NCI-H748 (cell line): ENCODE measurements at regions not wholly inside any gene's neighbourhood (a gene's known extent, or its start where the extent isn't known, plus 50 kb on each side); places are given as distances from the start of the nearest gene placed in this dataset.

ENCODE experiments used
- DNase-seq: peaks from one replicate; lab custom pipeline; 2025; ENCODE audit not compliant: unreplicated experiment; lab: John Stamatoyannopoulos, UW

- DNase-seq: no peak
These were observed 75.1 kb upstream of the ZBED5 start for GRCh38 chr11:10932976-10933375.

DNA sequence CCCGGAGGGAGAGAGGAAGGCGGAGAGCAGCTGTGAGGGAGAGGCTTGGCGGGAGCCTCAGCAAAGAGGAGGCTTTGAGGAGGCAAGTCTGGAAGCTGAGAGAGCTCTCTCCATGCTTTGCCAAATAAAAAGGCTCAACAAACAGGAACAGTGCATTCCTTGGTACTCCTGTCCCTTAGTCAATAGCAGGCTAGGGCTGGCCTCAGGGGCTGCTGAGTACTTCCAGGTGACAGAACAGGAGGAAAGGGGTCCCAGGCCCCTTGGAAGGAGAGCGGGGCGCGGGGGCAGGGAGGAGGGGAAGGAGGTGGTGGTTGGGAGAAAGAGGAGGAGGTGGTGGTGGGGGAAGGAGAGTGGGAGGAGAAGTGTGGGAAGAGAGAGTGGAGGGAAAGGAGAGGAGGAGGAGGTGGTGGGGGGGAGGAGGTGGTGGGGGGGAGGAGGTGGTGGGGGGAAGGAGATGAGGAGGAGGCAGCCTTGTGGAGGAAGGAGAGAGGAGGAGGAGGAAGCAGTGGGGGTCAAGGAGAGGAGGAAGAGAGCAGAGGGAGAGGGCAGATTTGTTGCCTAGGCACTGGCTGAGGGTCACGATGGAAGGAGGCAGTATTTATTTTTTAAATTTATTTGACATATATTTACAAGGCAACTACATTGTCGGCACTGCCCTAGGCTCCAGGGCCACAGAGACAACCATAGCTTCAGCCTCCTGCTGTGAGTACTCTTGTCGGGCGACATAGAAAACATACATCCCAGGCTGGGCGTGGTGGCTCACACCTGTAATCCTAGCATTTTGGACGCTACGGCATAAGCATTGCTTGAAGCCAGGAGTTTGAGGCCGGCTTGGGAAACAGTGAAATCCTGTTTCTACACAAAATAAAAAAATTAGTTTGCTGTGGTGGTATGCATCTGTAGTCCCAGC lies 74.2 kb upstream of the ZBED5 start:
- DNase-seq: peak; percentile 77

- DNase-seq: peak; percentile 90
These were observed 73.3 kb upstream of the ZBED5 start for GRCh38 chr11:10930972-10931760.

- peak; percentile 77 for DNase-seq
These were observed 72.5 kb upstream of the ZBED5 start for GRCh38 chr11:10930224-10930971.

DNA sequence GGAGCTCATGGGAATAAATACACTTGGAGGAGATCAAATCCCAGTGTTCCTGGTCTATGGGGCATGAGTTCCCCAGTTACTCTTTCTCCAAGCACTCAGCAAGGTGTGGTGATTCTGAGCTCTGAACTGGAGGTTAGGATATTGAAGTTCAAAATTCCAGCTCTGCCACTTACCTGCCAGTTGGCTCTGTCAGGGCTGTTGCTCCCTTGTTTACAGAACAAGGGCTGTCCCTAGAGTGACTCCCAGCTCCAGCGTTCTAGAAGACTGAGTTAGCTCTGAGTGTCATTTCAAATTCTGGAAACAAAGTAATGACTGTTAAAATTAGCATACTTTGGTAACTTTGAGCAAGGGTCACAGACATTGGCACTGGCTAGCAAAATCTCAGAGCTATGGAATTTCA lies 69.7 kb upstream of the ZBED5 start:
- DNase-seq: no peak

DNA sequence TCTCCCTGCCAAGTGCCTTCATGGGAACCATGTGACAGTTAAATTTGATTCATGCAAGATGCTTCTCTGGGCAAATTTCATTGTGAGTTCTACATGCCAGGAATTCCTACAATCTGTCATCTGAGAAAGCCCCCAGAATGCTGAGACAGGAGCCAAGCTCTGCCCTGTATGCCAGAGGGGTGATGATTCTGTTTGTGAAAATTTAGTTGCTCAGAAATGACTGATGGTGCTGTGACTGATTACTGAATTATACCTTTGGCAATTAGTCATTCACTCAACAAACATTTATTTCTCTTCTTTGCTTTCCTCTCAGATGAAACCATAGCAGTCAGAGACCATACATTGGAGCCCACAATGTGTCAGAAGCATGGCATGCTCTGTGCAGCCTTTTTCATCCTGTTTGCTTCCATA lies 69.0 kb upstream of the ZBED5 start:
- no peak for DNase-seq

DNA sequence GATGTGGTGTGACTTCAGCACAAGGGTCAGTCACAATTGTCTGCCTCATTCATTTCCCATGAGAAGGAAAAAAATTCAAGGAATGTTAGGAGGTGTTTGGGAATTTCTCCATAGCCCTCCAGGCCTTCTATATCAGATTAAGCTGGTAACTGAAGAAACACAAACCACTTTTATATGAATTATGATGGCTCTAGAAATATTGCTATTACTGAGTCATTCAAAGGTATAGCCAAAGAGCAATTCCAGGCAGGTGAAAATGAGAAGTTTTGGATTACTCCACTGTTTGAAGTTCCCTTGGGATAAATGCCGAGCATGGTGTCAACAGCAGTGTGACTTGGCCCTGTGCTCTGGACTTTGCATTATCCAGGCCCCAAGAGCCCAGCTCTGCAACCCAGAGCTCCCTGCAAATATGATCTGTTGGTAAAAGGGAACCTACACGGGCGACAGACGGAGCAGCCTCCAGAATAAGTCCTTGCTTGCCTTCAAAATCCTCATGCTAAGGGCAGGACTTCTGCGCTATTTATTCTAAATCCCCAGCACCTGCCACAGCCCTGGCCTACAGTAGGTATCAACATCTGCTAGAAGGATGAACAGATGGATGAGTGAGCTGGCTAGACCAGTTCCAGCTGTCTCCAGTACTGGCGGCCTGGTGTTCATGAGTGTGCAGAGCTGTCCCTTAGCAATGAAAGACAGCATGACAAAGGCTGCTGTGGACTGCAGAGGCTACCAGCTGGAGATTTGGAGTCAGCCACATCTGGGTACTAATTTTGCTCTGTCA lies 67.5 kb upstream of the ZBED5 start:
- DNase-seq: peak; percentile 11

DNA sequence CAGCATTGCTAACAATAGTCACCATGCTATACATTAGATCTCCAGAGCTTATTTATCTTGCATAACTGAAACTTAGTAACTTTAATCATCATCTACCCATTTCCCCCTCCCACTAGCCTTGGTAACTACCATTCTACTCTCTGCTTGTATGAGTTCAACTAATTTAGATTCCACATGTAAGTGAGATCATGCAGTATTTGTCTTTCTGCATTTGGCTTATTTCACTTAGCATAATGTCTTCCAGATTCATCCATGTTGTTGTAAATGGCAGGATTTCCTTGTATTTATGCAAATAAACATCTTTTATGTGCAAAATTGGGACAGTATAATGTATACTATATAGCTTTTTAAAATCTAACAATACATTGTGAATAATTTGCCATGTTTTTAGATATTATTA lies 66.0 kb upstream of the ZBED5 start:
- DNase-seq: no peak

- DNase-seq: no peak
These were observed 65.0 kb upstream of the ZBED5 start for GRCh38 chr11:10922892-10923291.

- DNase-seq: no peak
These were observed 63.0 kb upstream of the ZBED5 start for GRCh38 chr11:10920875-10921274.

GRCh38 chr11:10920205-10920604 lies 62.4 kb upstream of the ZBED5 start:
- DNase-seq: no peak

DNA sequence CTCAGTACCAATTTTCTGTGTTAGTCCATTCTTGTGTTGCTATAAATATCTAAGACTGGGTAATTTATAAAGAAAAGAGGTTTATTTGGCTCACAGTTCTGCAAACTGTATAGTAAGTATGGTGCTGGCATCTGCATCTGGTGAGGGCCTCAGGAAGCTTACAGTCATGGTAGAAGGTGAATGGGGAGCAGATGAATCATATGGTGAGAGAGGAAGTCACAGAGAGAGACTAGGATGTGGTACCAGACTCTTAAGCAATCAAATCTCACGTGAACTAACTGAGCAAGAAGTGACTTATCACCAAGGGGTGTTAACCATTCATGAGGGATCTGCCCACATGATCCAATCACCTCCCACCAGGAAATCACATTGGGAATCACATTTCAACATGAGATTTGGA lies 60.8 kb upstream of the ZBED5 start:
- DNase-seq: no peak

DNA sequence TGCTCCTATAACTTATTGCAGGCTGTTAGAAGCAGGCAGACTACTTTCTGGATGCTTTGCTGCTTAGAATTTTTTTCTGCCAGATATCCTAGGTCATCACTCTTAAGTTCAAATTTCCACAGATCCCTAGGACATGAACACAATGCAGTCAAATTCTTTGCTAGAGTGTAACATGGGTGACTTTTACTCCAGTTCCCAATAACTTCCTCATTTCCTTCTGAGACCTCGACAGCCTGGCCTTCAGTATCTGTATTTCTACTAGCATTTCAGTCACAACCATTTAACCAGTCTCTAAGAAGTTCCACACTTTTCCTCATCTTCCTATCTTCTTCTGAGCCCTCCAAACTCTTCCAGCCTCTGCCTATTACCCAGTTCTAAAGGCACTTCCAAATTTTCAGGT lies 60.4 kb upstream of the ZBED5 start:
- DNase-seq: no peak

GRCh38 chr11:10917802-10918201 lies 59.9 kb upstream of the ZBED5 start:
- DNase-seq: no peak

GRCh38 chr11:10916665-10917064 lies 58.8 kb upstream of the ZBED5 start:
- no peak for DNase-seq

DNA sequence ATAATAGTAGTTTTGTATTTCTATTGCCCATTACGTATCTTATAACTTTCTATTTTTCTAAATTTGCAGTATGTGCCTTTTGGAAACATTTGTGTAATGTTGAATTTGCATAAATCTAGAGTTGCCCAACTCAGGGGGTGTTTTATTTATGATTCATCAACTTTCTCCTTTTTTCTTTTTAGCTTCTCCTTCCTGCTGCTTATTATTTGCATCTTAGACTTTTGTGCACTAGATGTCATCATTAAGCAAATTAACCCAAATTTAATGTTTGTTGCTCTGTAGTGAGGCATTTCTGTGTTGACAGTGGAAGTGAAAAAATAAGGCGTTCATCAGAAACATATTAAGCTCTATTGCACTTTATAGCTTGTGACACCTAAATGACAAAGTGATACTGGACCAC lies 56.2 kb upstream of the ZBED5 start:
- no peak for DNase-seq

DNA sequence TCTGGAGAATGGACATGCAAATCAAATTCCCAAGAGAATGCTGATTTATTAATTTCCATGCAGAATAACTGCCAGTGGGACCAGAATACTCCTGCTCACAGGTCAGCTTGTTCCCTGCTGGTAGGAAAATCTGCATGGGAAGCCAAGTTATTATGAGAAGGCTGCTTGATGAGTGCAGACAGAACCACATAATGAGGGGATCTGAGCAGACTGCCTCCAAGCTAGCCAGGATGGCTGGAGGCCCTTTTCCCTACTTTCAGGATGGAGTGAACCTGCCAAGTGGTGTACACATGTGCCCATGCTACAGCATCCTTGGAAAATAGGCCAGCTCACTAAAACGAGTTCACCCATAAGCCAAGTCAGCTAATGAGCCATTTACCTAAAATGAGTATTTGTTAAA lies 55.2 kb upstream of the ZBED5 start:
- no peak for DNase-seq

- DNase-seq: no peak
These were observed 54.1 kb upstream of the ZBED5 start for GRCh38 chr11:10911907-10912306.

GRCh38 chr11:10909141-10909883 lies 51.5 kb upstream of the ZBED5 start:
- DNase-seq: no peak
